ENCODE measurements at regions not wholly inside any gene's neighbourhood (a gene's known extent, or its start where the extent isn't known, plus 50 kb on each side); places are given as distances from the start of the nearest gene placed in this dataset.

DNA sequence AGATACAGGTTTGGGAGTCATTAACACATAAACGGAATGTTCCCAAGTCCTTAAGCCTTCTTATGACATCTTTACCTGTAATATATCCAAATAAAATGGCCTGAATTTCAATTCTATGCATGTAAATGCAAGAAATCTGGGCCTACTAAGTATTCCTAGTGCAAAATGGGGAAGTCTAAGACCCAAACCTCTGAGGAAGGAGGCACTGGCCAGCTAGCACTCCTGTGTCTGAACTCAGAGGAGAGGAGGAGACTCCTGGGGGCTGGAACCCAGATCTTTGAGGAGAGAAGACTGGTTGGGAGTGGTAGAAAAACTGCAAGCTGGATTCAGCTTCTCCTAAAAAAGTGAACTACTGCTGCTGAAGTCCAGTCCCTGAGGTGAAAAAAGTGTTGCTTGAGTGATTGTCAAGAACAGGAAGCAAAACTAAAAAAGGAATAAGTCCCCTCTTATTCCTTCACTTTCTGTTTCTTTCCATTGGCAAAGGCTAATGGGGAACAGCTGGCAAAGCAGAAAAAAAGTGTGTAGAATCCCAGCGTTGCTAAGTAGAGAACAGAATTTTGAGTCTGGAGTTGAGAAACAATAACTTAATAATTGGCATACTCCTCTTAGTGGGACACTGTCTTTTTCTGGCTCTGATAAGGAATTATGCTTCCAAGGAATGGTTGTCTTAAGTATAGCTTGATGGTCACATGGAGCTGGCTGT lies 54.8 kb upstream of the ATP2C1 start:
- H3K4me3 ChIP-seq (ENCODE audit: low read length) = no peak overlapping the region
- no peak for DNase-seq (ENCODE audit: low read depth, low spot score)

GRCh38 chr3:130839813-130840212 lies 54.1 kb upstream of the ATP2C1 start:
- no peak overlapping the region for H3K4me3 ChIP-seq (ENCODE audit: low read length)
- DNase-seq (ENCODE audit: low read depth, low spot score) = peak; percentile 86

GRCh38 chr3:130841357-130841756 lies 52.5 kb upstream of the ATP2C1 start:
- DNase-seq (ENCODE audit: low read depth, low spot score) = no peak
- no peak overlapping the region for H3K4me3 ChIP-seq (ENCODE audit: low read length)

- no peak for DNase-seq (ENCODE audit: low read depth, low spot score)
- no peak overlapping the region for H3K4me3 ChIP-seq (ENCODE audit: low read length)
Measured at GRCh38 chr3:130843441-130843840, 50.4 kb upstream of the ATP2C1 start.

All from Jurkat, Clone E6-1 (cell line).